Activated CD4-positive, alpha-beta T cell treated with anti-CD3 and anti-CD28 coated beads, Interleukin-2, amount 50 U/mL, for 4 hours (primary cell): ENCODE measurements at regions not wholly inside any gene's neighbourhood (a gene's known extent, or its start where the extent isn't known, plus 50 kb on each side); places are given as distances from the start of the nearest gene placed in this dataset.
"Not testable (repeated sequence)": the region's sequence is repeated elsewhere in the genome, so short reads cannot be mapped to it uniquely, and the experiment has no call there.

ENCODE experiments used
- DNase-seq, 2 experiments: peaks; one replicate each; pipeline ENCODE4 v3.0.0-alpha.2; 2020

GRCh38 chr1:29800120-29800519, 563.8 kb downstream of the PTPRU start:
- DNase-seq: no peak

GRCh38 chr1:29798699-29799566, 562.6 kb downstream of the PTPRU start:
- no peak for DNase-seq

GRCh38 chr1:29797125-29797524, 560.8 kb downstream of the PTPRU start:
- DNase-seq: not testable (repeated sequence)

- not testable (repeated sequence) for DNase-seq
These were observed 559.6 kb downstream of the PTPRU start for GRCh38 chr1:29795965-29796364.

- no peak for DNase-seq
These were observed 557.5 kb downstream of the PTPRU start for GRCh38 chr1:29793653-29794348.

GRCh38 chr1:29793101-29793546, 556.8 kb downstream of the PTPRU start:
- peak; percentile 26 for DNase-seq

- no peak for DNase-seq
These were observed 553.6 kb downstream of the PTPRU start for GRCh38 chr1:29789910-29790247.

- DNase-seq: no peak
These were observed 553.0 kb downstream of the PTPRU start for GRCh38 chr1:29789221-29789909.

GRCh38 chr1:29786791-29787732, 550.7 kb downstream of the PTPRU start:
- DNase-seq: no peak

- no peak for DNase-seq
These were observed 549.9 kb downstream of the PTPRU start for GRCh38 chr1:29786195-29786594.

GRCh38 chr1:29785554-29785953, 549.2 kb downstream of the PTPRU start:
- no peak for DNase-seq

GRCh38 chr1:29785137-29785527, 548.8 kb downstream of the PTPRU start:
- no peak for DNase-seq

- DNase-seq: no peak
These were observed 548.2 kb downstream of the PTPRU start for GRCh38 chr1:29784276-29785136.

GRCh38 chr1:29783508-29784275, 547.4 kb downstream of the PTPRU start:
- DNase-seq: no peak

GRCh38 chr1:29782846-29783507, 546.7 kb downstream of the PTPRU start:
- DNase-seq: no peak

GRCh38 chr1:29779146-29779545, 542.8 kb downstream of the PTPRU start:
- DNase-seq: no peak

GRCh38 chr1:29777522-29777921, 541.2 kb downstream of the PTPRU start:
- DNase-seq: no peak

GRCh38 chr1:29774355-29774754, 538.0 kb downstream of the PTPRU start:
- DNase-seq: no peak

GRCh38 chr1:29772584-29773100, 536.3 kb downstream of the PTPRU start:
- no peak for DNase-seq
